Right lung (tissue), 2 donors: ENCODE measurements at regions not wholly inside any gene's neighbourhood (a gene's known extent, or its start where the extent isn't known, plus 50 kb on each side); places are given as distances from the start of the nearest gene placed in this dataset.
A peak's percentile ranks its signal among the peaks of the same experiment; 100 is the strongest.
"Not testable (repeated sequence)": the region's sequence is repeated elsewhere in the genome, so short reads cannot be mapped to it uniquely, and the experiment has no call there.

Experiments used
- DNase-seq, 2 donors: peaks; one replicate each; pipeline ENCODE4 v3.0.0-alpha.2; 2013

GRCh38 chr6:23747239-23747638 lies 378.8 kb upstream of the NRSN1 start:
- DNase-seq, result no peak

GRCh38 chr6:23752414-23752813 lies 373.6 kb upstream of the NRSN1 start:
- no peak for DNase-seq

- no peak for DNase-seq
Observed at GRCh38 chr6:23754197-23754596, 371.8 kb upstream of the NRSN1 start.

- DNase-seq, result no peak
Observed at GRCh38 chr6:23775127-23775526, 350.9 kb upstream of the NRSN1 start.

GRCh38 chr6:23783901-23784300 lies 342.1 kb upstream of the NRSN1 start:
- DNase-seq, result no peak

- DNase-seq, result no peak
Observed at GRCh38 chr6:23784301-23784919, 341.6 kb upstream of the NRSN1 start.

- DNase-seq, result no peak
Observed at GRCh38 chr6:23790756-23791155, 335.3 kb upstream of the NRSN1 start.

- no peak for DNase-seq
Observed at GRCh38 chr6:23797041-23797440, 329.0 kb upstream of the NRSN1 start.

- not testable (repeated sequence) for DNase-seq
Observed at GRCh38 chr6:23804289-23804688, 321.7 kb upstream of the NRSN1 start.

- DNase-seq, result not testable (repeated sequence)
Observed at GRCh38 chr6:23821141-23821540, 304.9 kb upstream of the NRSN1 start.

- DNase-seq, result no peak
Observed at GRCh38 chr6:23823421-23823820, 302.6 kb upstream of the NRSN1 start.

GRCh38 chr6:23826572-23826971 lies 299.4 kb upstream of the NRSN1 start:
- DNase-seq, result peak in 1 of 2 donors; percentile 24

- DNase-seq, result no peak
Observed at GRCh38 chr6:23828861-23829260, 297.2 kb upstream of the NRSN1 start.

GRCh38 chr6:23841116-23841515 lies 284.9 kb upstream of the NRSN1 start:
- no peak for DNase-seq

- no peak for DNase-seq
Observed at GRCh38 chr6:23842760-23843159, 283.3 kb upstream of the NRSN1 start.

GRCh38 chr6:23851522-23851921 lies 274.5 kb upstream of the NRSN1 start:
- DNase-seq, result no peak

- not testable (repeated sequence) for DNase-seq
Observed at GRCh38 chr6:23853566-23854133, 272.4 kb upstream of the NRSN1 start.

GRCh38 chr6:23854154-23854553 lies 271.9 kb upstream of the NRSN1 start:
- not testable (repeated sequence) for DNase-seq

- DNase-seq, result no peak
Observed at GRCh38 chr6:23855497-23856116, 270.4 kb upstream of the NRSN1 start.

GRCh38 chr6:23870496-23870895 lies 255.5 kb upstream of the NRSN1 start:
- DNase-seq, result no peak

- no peak for DNase-seq
Observed at GRCh38 chr6:23873161-23873560, 252.9 kb upstream of the NRSN1 start.

- no peak for DNase-seq
Observed at GRCh38 chr6:23875006-23875405, 251.0 kb upstream of the NRSN1 start.

GRCh38 chr6:23879816-23880215 lies 246.2 kb upstream of the NRSN1 start:
- no peak for DNase-seq
